MCF 10A (cell line): ENCODE measurements at regions not wholly inside any gene's neighbourhood (a gene's known extent, or its start where the extent isn't known, plus 50 kb on each side); places are given as distances from the start of the nearest gene placed in this dataset.

Experiments used
- BruUV-seq: library from RNA; stranded (reverse); fragments of 400-500 nt; replicated peaks from 2 replicates; lab custom pipeline; 2021; lab: Mats Ljungman, UMichigan
- CTCF ChIA-PET: fragments of 300-600 bp; sonication (Branson Sonifier 250); formaldehyde crosslinking; extraction: SDS; loops from one replicate; lab custom pipeline; 2021; ENCODE audit warnings: antibody characterized with exemption, inconsistent platforms; lab: Yijun Ruan, JAX
- POLR2A ChIA-PET: fragments of 300-600, 350-650 bp; sonication (Branson Sonifier 250); formaldehyde crosslinking; extraction: SDS; loops from one replicate; lab custom pipeline; 2020; ENCODE audit warnings: antibody characterized with exemption, inconsistent platforms; lab: Yijun Ruan, JAX
- DNase-seq: peaks from one replicate; pipeline ENCODE4 v3.0.0-alpha.2; 2018; ENCODE audit not compliant: unreplicated experiment
- H3K27ac Mint-ChIP-seq: one replicate; pipeline ENCODE4 v1.8.0; 2022; ENCODE audit warnings: mild to moderate bottlenecking, low read depth, mixed read lengths; ENCODE audit not compliant: unreplicated experiment
- H3K27me3 Mint-ChIP-seq: one replicate; pipeline ENCODE4 v1.8.0; 2022; ENCODE audit warnings: mixed read lengths; ENCODE audit not compliant: insufficient read depth, unreplicated experiment
- H3K36me3 Mint-ChIP-seq: one replicate; pipeline ENCODE4 v1.8.0; 2022; ENCODE audit warnings: mild to moderate bottlenecking, moderate library complexity, mixed read lengths; ENCODE audit not compliant: insufficient read depth, unreplicated experiment
- H3K4me1 Mint-ChIP-seq: one replicate; pipeline ENCODE4 v1.8.0; 2022; ENCODE audit warnings: mixed read lengths; ENCODE audit not compliant: insufficient read depth, unreplicated experiment
- H3K4me3 Mint-ChIP-seq: one replicate; pipeline ENCODE4 v1.8.0; 2022; ENCODE audit warnings: mild to moderate bottlenecking, moderate library complexity, mixed read lengths; ENCODE audit not compliant: unreplicated experiment
- H3K9me3 Mint-ChIP-seq: one replicate; pipeline ENCODE4 v1.8.0; 2022; ENCODE audit warnings: mixed read lengths; ENCODE audit not compliant: unreplicated experiment
- CTCF ChIP-seq: fragments of 200-600 bp; IDR thresholded peaks from one replicate; pipeline ENCODE4 v1.8.0; 2022; ENCODE audit warnings: antibody characterized with exemption, mild to moderate bottlenecking; ENCODE audit not compliant: unreplicated experiment
- intact Hi-C: fragments of 100-400 bp; cut with micrococcal nuclease; formaldehyde crosslinking; loops from 2 replicates; pipeline ENCODE4 v1.14.1; 2022

- no peak overlapping the region for H3K27ac Mint-ChIP-seq
- DNase-seq = no peak
- H3K4me3 Mint-ChIP-seq = no peak overlapping the region
- no peaks in the 10 kb centered on the region for H3K27me3 Mint-ChIP-seq
- intact Hi-C loops = no loop called here
- ChIA-PET CTCF (no interaction called here), POLR2A (no interaction called here)
- peaks cover 17% of the 10 kb centered on the region for H3K4me1 Mint-ChIP-seq
- no peaks in the 10 kb centered on the region for H3K36me3 Mint-ChIP-seq
- no peaks in the 10 kb centered on the region for H3K9me3 Mint-ChIP-seq
- BruUV-seq = no TSS peak
- TF ChIP-seq CTCF = no peak
Observed at GRCh38 chr6:156164701-156165452, 612.3 kb upstream of the ARID1B start.

- Mint-ChIP-seq H3K4me3 (no peak overlapping the region), H3K36me3 (no peaks in the 10 kb centered on the region), H3K27me3 (no peaks in the 10 kb centered on the region), H3K4me1 (peaks cover 17% of the 10 kb centered on the region), H3K27ac (no peak overlapping the region), H3K9me3 (no peaks in the 10 kb centered on the region)
- no peak for DNase-seq
- ChIA-PET POLR2A (no interaction called here), CTCF (no interaction called here)
- TF ChIP-seq CTCF = no peak
- no TSS peak for BruUV-seq
- intact Hi-C loops = no loop called here
Observed at GRCh38 chr6:156163311-156163710, 613.9 kb upstream of the ARID1B start.

GRCh38 chr6:156161471-156161870, 615.7 kb upstream of the ARID1B start:
- BruUV-seq = no TSS peak
- no peak for DNase-seq
- H3K36me3 Mint-ChIP-seq = no peaks in the 10 kb centered on the region
- no peaks in the 10 kb centered on the region for H3K27me3 Mint-ChIP-seq
- H3K4me1 Mint-ChIP-seq = peaks cover 7% of the 10 kb centered on the region
- TF ChIP-seq CTCF = no peak
- H3K27ac Mint-ChIP-seq = no peak overlapping the region
- intact Hi-C loops = no loop called here
- ChIA-PET POLR2A (no interaction called here), CTCF (no interaction called here)
- no peak overlapping the region for H3K4me3 Mint-ChIP-seq
- no peaks in the 10 kb centered on the region for H3K9me3 Mint-ChIP-seq

- intact Hi-C loops = no loop called here
- no peak for TF ChIP-seq CTCF
- H3K9me3 Mint-ChIP-seq = no peaks in the 10 kb centered on the region
- peaks cover 10% of the 10 kb centered on the region for H3K4me1 Mint-ChIP-seq
- ChIA-PET CTCF (no interaction called here), POLR2A (no interaction called here)
- no peak overlapping the region for H3K4me3 Mint-ChIP-seq
- no peak for DNase-seq
- H3K36me3 Mint-ChIP-seq = no peaks in the 10 kb centered on the region
- H3K27ac Mint-ChIP-seq = no peak overlapping the region
- BruUV-seq = no TSS peak
- H3K27me3 Mint-ChIP-seq = no peaks in the 10 kb centered on the region
Observed at GRCh38 chr6:156160795-156161165, 616.4 kb upstream of the ARID1B start.
